H1 (cell line): ENCODE measurements at regions not wholly inside any gene's neighbourhood (a gene's known extent, or its start where the extent isn't known, plus 50 kb on each side); places are given as distances from the start of the nearest gene placed in this dataset.

ENCODE experiments used
- CTCF ChIA-PET: fragments of 300-600 bp; sonication (Branson Sonifier 250); formaldehyde crosslinking; loops from one replicate; lab custom pipeline; 2021; ENCODE audit not compliant: partially characterized antibody; lab: Charles Lee
- POLR2A ChIA-PET: fragments of 300-600 bp; sonication (Branson Sonifier 250); formaldehyde crosslinking; loops from one replicate; lab custom pipeline; 2021; ENCODE audit warnings: inconsistent platforms; ENCODE audit not compliant: partially characterized antibody; lab: Charles Lee
- DNase-seq, 2 experiments: peaks; one replicate each; pipeline versions ENCODE4 v3.0.0 to v3.0.0-alpha.2; 2010 to 2022; ENCODE audit warnings: low spot score in 2 of 2, low read depth in 1 of 2, mixed read lengths in 1 of 2
- FAIRE-seq: peaks from 2 replicates; lab custom pipeline; 2011; peaks lifted over from hg19 to GRCh38; lab: Jason Lieb, UNC
- H2AFZ ChIP-seq: 2 replicates; pipeline ENCODE4 v1.8.1; 2012; ENCODE audit warnings: low read length, inconsistent platforms
- H2AK5ac ChIP-seq: 2 replicates; pipeline ENCODE4 v1.6.1; 2013; ENCODE audit warnings: low read depth, low read length
- H2BK120ac ChIP-seq: replicated peaks from 2 replicates; pipeline ENCODE3; 2013; ENCODE audit warnings: low read depth, low read length, inconsistent platforms
- H2BK12ac ChIP-seq: 2 replicates; pipeline ENCODE4 v1.6.1; 2013; ENCODE audit warnings: low read depth, low read length
- H2BK15ac ChIP-seq: 2 replicates; pipeline ENCODE4 v1.6.1; 2013; ENCODE audit warnings: low read length
- H2BK20ac ChIP-seq: 2 replicates; pipeline ENCODE4 v1.6.1; 2013; ENCODE audit warnings: low read length
- H2BK5ac ChIP-seq: 2 replicates; pipeline ENCODE4 v1.6.1; 2013; ENCODE audit warnings: low read depth, low read length
- H3K14ac ChIP-seq: 2 replicates; pipeline ENCODE4 v1.6.1; 2013; ENCODE audit warnings: inconsistent platforms; ENCODE audit not compliant: insufficient read length
- H3K18ac ChIP-seq: 2 replicates; pipeline ENCODE4 v1.6.1; 2013; ENCODE audit warnings: low read length; ENCODE audit errors: extremely low read depth
- H3K23ac ChIP-seq: 2 replicates; pipeline ENCODE4 v1.6.1; 2013; ENCODE audit warnings: inconsistent platforms; ENCODE audit not compliant: insufficient read length
- H3K23me2 ChIP-seq: 2 replicates; pipeline ENCODE4 v1.6.1; 2013; ENCODE audit warnings: low read depth, low read length
- H3K27ac ChIP-seq: 2 replicates; pipeline ENCODE4 v1.6.1; 2011; ENCODE audit warnings: low read depth, low read length, inconsistent platforms
- H3K27me3 ChIP-seq, 4 experiments: replicated peaks in 1 of 4; 1 replicate in 1 of 4; 2 replicates in 3 of 4; pipeline versions ENCODE4 v1.6.1 to v1.8.1; 2011 to 2013; ENCODE audit warnings: low read length in 3 of 4, mild to moderate bottlenecking in 3 of 4, inconsistent platforms in 2 of 4, mixed read lengths in 2 of 4, moderate library complexity in 1 of 4; ENCODE audit not compliant: control insufficient read depth in 3 of 4, insufficient read depth in 3 of 4; ENCODE audit errors: extremely low read depth in 1 of 4
- H3K36me3 ChIP-seq, 4 experiments: 2 replicates each; pipeline versions ENCODE4 v1.6.1 to v1.8.1; 2011 to 2013; ENCODE audit warnings: mild to moderate bottlenecking in 4 of 4, low read length in 3 of 4, moderate library complexity in 2 of 4, control low read depth in 1 of 4, inconsistent platforms in 1 of 4; ENCODE audit not compliant: insufficient read depth in 4 of 4, control insufficient read depth in 2 of 4
- H3K4ac ChIP-seq: replicated peaks from 2 replicates; pipeline ENCODE3; 2013; ENCODE audit warnings: low read length, low read depth, mixed read lengths, inconsistent platforms; ENCODE audit not compliant: insufficient read length
- H3K4me1 ChIP-seq, 4 experiments: replicated peaks in 1 of 4; 1 replicate in 1 of 4; 2 replicates in 3 of 4; pipeline versions ENCODE4 v1.6.1 to v1.8.1; 2011 to 2013; ENCODE audit warnings: low read length in 3 of 4, inconsistent platforms in 2 of 4, mixed read lengths in 1 of 4; ENCODE audit not compliant: insufficient read depth in 4 of 4, control insufficient read depth in 3 of 4
- H3K4me2 ChIP-seq, 2 experiments: 2 replicates each; pipeline versions ENCODE4 v1.6.1 to v1.8.1; 2011 to 2013; ENCODE audit warnings: low read depth in 2 of 2, low read length in 2 of 2, control low read depth in 1 of 2, inconsistent platforms in 1 of 2, mild to moderate bottlenecking in 1 of 2; ENCODE audit not compliant: insufficient read depth in 1 of 2
- H3K4me3 ChIP-seq, 4 experiments: fragments of 200-600, 300-600 bp in 1 of 4; sonication (generic), shearing (Covaris generic), sonication (Bioruptor Twin) in 1 of 4; 2 replicates each; pipeline versions ENCODE4 v1.5.1 to v1.8.1; 2011 to 2016; ENCODE audit warnings: low read length in 4 of 4, low read depth in 3 of 4, control low read depth in 2 of 4, inconsistent platforms in 2 of 4, mild to moderate bottlenecking in 2 of 4, mixed read lengths in 1 of 4, moderate library complexity in 1 of 4; ENCODE audit not compliant: insufficient read depth in 2 of 4; ENCODE audit errors: extremely low read depth in 1 of 4
- H3K56ac ChIP-seq: replicated peaks from 2 replicates; pipeline ENCODE3; 2013; ENCODE audit warnings: low read depth, mild to moderate bottlenecking, mixed read lengths, low read length, inconsistent platforms; ENCODE audit not compliant: insufficient read length
- H3K79me1 ChIP-seq: 2 replicates; pipeline ENCODE4 v1.6.1; 2013; ENCODE audit warnings: low read depth, low read length, control low read depth
- H3K79me2 ChIP-seq, 2 experiments: 2 replicates each; pipeline versions ENCODE4 v1.6.1 to v1.8.1; 2012 to 2013; ENCODE audit warnings: low read length in 2 of 2, mild to moderate bottlenecking in 2 of 2, inconsistent platforms in 1 of 2; ENCODE audit not compliant: insufficient read depth in 2 of 2, control insufficient read depth in 1 of 2
- H3K9ac ChIP-seq, 4 experiments: replicated peaks in 1 of 4; 1 replicate in 1 of 4; 2 replicates in 3 of 4; pipeline versions ENCODE4 v1.6.1 to v1.8.1; 2011 to 2013; ENCODE audit warnings: low read depth in 3 of 4, low read length in 3 of 4, control low read depth in 2 of 4, mild to moderate bottlenecking in 2 of 4, moderate library complexity in 2 of 4, inconsistent platforms in 1 of 4; ENCODE audit errors: extremely low read depth in 1 of 4
- H3K9me3 ChIP-seq, 2 experiments: 2 replicates each; pipeline versions ENCODE4 v1.6.1 to v1.8.1; 2012 to 2013; ENCODE audit warnings: mild to moderate bottlenecking in 2 of 2, moderate library complexity in 2 of 2, control low read depth in 1 of 2, inconsistent platforms in 1 of 2, low read depth in 1 of 2, low read length in 1 of 2, mixed read lengths in 1 of 2; ENCODE audit not compliant: insufficient read depth in 2 of 2
- H4K20me1 ChIP-seq, 2 experiments: replicated peaks in 1 of 2; 2 replicates each; pipeline versions ENCODE3 to v1.8.1; 2011 to 2013; ENCODE audit warnings: inconsistent platforms in 2 of 2, low read length in 2 of 2, mild to moderate bottlenecking in 1 of 2; ENCODE audit not compliant: insufficient read depth in 2 of 2, control insufficient read depth in 1 of 2
- H4K5ac ChIP-seq: 2 replicates; pipeline ENCODE4 v1.6.1; 2013; ENCODE audit warnings: low read length, low read depth, mixed read lengths, inconsistent platforms; ENCODE audit not compliant: insufficient read length
- H4K8ac ChIP-seq: 2 replicates; pipeline ENCODE4 v1.8.0; 2013; ENCODE audit warnings: mild to moderate bottlenecking, moderate library complexity, low read length, inconsistent platforms; ENCODE audit not compliant: insufficient read depth; ENCODE audit errors: extremely low read depth
- H4K91ac ChIP-seq: replicated peaks from 2 replicates; pipeline ENCODE3; 2013; ENCODE audit warnings: low read length, mixed read lengths, inconsistent platforms; ENCODE audit not compliant: insufficient read length
- BCL11A ChIP-seq, 2 experiments: IDR thresholded peaks; one replicate each; pipeline ENCODE4 v1.6.1; 2011; ENCODE audit warnings: low read depth in 2 of 2, low read length in 2 of 2, mild to moderate bottlenecking in 2 of 2
- CBX8 ChIP-seq: fragments of 300-800, 300-1000 bp; sonication (generic); IDR thresholded peaks from 2 replicates; pipeline ENCODE4 v1.7.1; 2016; ENCODE audit warnings: low read depth, low read length, borderline replicate concordance
- CTBP2 ChIP-seq: IDR thresholded peaks from 2 replicates; pipeline ENCODE4 v1.7.0; 2011; ENCODE audit warnings: borderline replicate concordance, mild to moderate bottlenecking, moderate library complexity, mixed read lengths, low read length; ENCODE audit not compliant: insufficient read depth, insufficient read length
- EZH2 ChIP-seq: fragments of 200-600 bp; sonication (generic); IDR thresholded peaks from 2 replicates; pipeline ENCODE4 v1.7.1; 2012; ENCODE audit warnings: low read depth, mild to moderate bottlenecking, moderate library complexity, low read length, inconsistent platforms; ENCODE audit not compliant: severe bottlenecking
- KDM4A ChIP-seq: IDR thresholded peaks from one replicate; pipeline ENCODE4 v1.7.1; 2012; ENCODE audit warnings: low read depth, mild to moderate bottlenecking, moderate library complexity, low read length, inconsistent platforms; ENCODE audit not compliant: severe bottlenecking
- NANOG ChIP-seq: IDR thresholded peaks from 2 replicates; pipeline ENCODE4 v1.6.1; 2011; ENCODE audit warnings: low read length, low read depth, mild to moderate bottlenecking, inconsistent platforms; ENCODE audit not compliant: insufficient read depth, poor library complexity, severe bottlenecking
- PHF8 ChIP-seq: fragments of 200-600 bp; sonication (generic); conservative IDR thresholded peaks from 2 replicates; pipeline ENCODE4 v1.7.1; 2012; ENCODE audit warnings: low read depth, mild to moderate bottlenecking, inconsistent platforms, low read length, moderate library complexity
- POLR2AphosphoS5 ChIP-seq: IDR thresholded peaks from 2 replicates; pipeline ENCODE4 v1.6.1; 2011; ENCODE audit warnings: low read depth, low read length
- RFX5 ChIP-seq: IDR thresholded peaks from 2 replicates; pipeline ENCODE4 v1.6.1; 2011; ENCODE audit warnings: low read depth, low read length, improper control_type of control experiment, borderline replicate concordance
- SIN3A ChIP-seq, 2 experiments: IDR thresholded peaks in 1 of 2; conservative IDR thresholded peaks in 1 of 2; 2 replicates each; pipeline ENCODE4 v1.6.1; 2011 to 2012; ENCODE audit warnings: low read length in 2 of 2, improper control_type of control experiment in 1 of 2, low read depth in 1 of 2, mild to moderate bottlenecking in 1 of 2
- SIRT6 ChIP-seq: IDR thresholded peaks from one replicate; pipeline ENCODE4 v1.7.1; 2012; ENCODE audit warnings: low read length, inconsistent platforms
- WGBS, 2 experiments: shearing (Covaris generic) in 1 of 2; methylation state at CpG; one replicate each; pipeline versions ENCODE4 v1.1.6 to v1.1.7; 2013 to 2015; ENCODE audit warnings: low lambda C conversion rate in 2 of 2, mixed read lengths in 2 of 2, inconsistent platforms in 1 of 2, low coverage in 1 of 2, missing lambda C conversion rate in 1 of 2; ENCODE audit not compliant: insufficient replicate concordance in 2 of 2, insufficient coverage in 1 of 2, insufficient read length in 1 of 2; ENCODE audit errors: extremely low coverage in 1 of 2, missing lambda C conversion rate in 1 of 2; 5-methylcytosine and 5-hydroxymethylcytosine counted together

GRCh38 chr11:46215208-46215931, 62.1 kb upstream of the CREB3L1 start:
- no peak overlapping the region for H4K8ac ChIP-seq
- H3K4me2 ChIP-seq, result no peak overlapping the region
- H2BK5ac ChIP-seq, result no peak overlapping the region
- no peak overlapping the region for H3K18ac ChIP-seq
- H4K20me1 ChIP-seq, result no peaks in the 10 kb centered on the region
- no peak overlapping the region for H3K23ac ChIP-seq
- FAIRE-seq (no peak), DNase-seq (peak in 1 of 2 experiments; percentile 14)
- no peaks in the 10 kb centered on the region for H3K27me3 ChIP-seq
- H3K36me3 ChIP-seq, result no peaks in the 10 kb centered on the region
- H3K23me2 ChIP-seq, result no peaks in the 10 kb centered on the region
- no peaks in the 10 kb centered on the region for H3K4me1 ChIP-seq
- H3K14ac ChIP-seq, result no peak overlapping the region
- H4K5ac ChIP-seq, result no peak overlapping the region
- no peaks in the 10 kb centered on the region for H3K79me1 ChIP-seq
- H3K27ac ChIP-seq, result no peak overlapping the region
- H2AK5ac ChIP-seq, result no peak overlapping the region
- WGBS, 2 experiments, result 91% methylated on average over 10 of the region's 10 CpGs; no CpG with 5 or more reads in 1 of the 2 experiments
- no peak overlapping the region for H3K4ac ChIP-seq
- H3K9ac ChIP-seq, result no peak overlapping the region
- ChIA-PET POLR2A (interaction anchor here (0.7 kb wide), 1 partner anchor 14 kb away, joined by 3 read pairs; no protein-coding TSS in a partner anchor), CTCF (interaction anchor here (0.6 to 0.9 kb wide), 2 partner anchors 24 to 247 kb away, joined by 3 read pairs; no protein-coding TSS in a partner anchor)
- no peak overlapping the region for H2AFZ ChIP-seq
- H2BK20ac ChIP-seq, result no peak overlapping the region
- no peak overlapping the region for H3K4me3 ChIP-seq
- no peaks in the 10 kb centered on the region for H3K9me3 ChIP-seq
- H2BK120ac ChIP-seq, result no peak overlapping the region
- no peak overlapping the region for H2BK15ac ChIP-seq
- H3K56ac ChIP-seq, result no peak overlapping the region
- no peak overlapping the region for H2BK12ac ChIP-seq
- H3K79me2 ChIP-seq, result no peaks in the 10 kb centered on the region
- no peak overlapping the region for H4K91ac ChIP-seq
- TF ChIP-seq KDM4A, result no peak
- no peak for TF ChIP-seq PHF8
- TF ChIP-seq CBX8, result no peak
- TF ChIP-seq SIN3A (conservative IDR thresholded peaks at IDR 0.05 in 1 of 2, IDR thresholded peaks at IDR 0.05 in 1 of 2; ENCODE audit: low read depth in 1 of 2, low read length in 2 of 2), result no peak
- no peak for TF ChIP-seq POLR2AphosphoS5
- no peak for TF ChIP-seq NANOG
- no peak for TF ChIP-seq EZH2
- no peak for TF ChIP-seq RFX5
- TF ChIP-seq CTBP2, result no peak
- TF ChIP-seq SIRT6, result no peak
- no peak for TF ChIP-seq BCL11A (IDR thresholded peaks at IDR 0.05; ENCODE audit: low read depth in 2 of 2, low read length in 2 of 2)
